Mucosa of descending colon (tissue), 3 donors: ENCODE measurements at regions not wholly inside any gene's neighbourhood (a gene's known extent, or its start where the extent isn't known, plus 50 kb on each side); places are given as distances from the start of the nearest gene placed in this dataset.

ENCODE experiments used
- ATAC-seq: fragments of 200-7000 bp; cut with Tn5 transposase; one replicate; pipeline ENCODE4 v1.9.1; 2020; ENCODE audit warnings: mild to moderate bottlenecking, moderate library complexity
- DNase-seq, 3 donors: peaks; one replicate each; pipeline ENCODE4 v3.0.0-alpha.2; 2020
- H3K36me3 ChIP-seq: fragments of 200-600 bp; one replicate; pipeline ENCODE4 v1.8.0; 2021; ENCODE audit warnings: low read depth, mild to moderate bottlenecking
- H3K4me1 ChIP-seq: fragments of 200-600 bp; one replicate; pipeline ENCODE4 v1.8.0; 2021; ENCODE audit warnings: low read depth, mild to moderate bottlenecking
- H3K4me3 ChIP-seq: fragments of 200-600 bp; one replicate; pipeline ENCODE4 v1.8.0; 2021; ENCODE audit warnings: mild to moderate bottlenecking
- H3K9me3 ChIP-seq: fragments of 200-600 bp; one replicate; pipeline ENCODE4 v1.8.0; 2021; ENCODE audit warnings: mild to moderate bottlenecking
- CTCF ChIP-seq: fragments of 200-600 bp; IDR thresholded peaks from one replicate; pipeline ENCODE4 v1.8.0; 2022; ENCODE audit warnings: antibody characterized with exemption, mild to moderate bottlenecking
- intact Hi-C, 2 donors: fragments of 100-400 bp; cut with DNase I in 1 of 2; cut with micrococcal nuclease in 1 of 2; formaldehyde crosslinking; loops; one replicate each; pipeline versions ENCODE4 v1.11.0 to v1.11.1; 2022; cut with DNase I, micrococcal nuclease
- donor health status: DM: no; HTN: no; CAD: no; lungs with moderate emphysema.
- donor health status: DM: no; HTN: no; CAD: no.
- donor health status: DM: no; HTN: yes; CAD: no.

GRCh38 chr10:6312636-6313035, 109.9 kb downstream of the PFKFB3 start:
- peaks cover 5% of the 10 kb centered on the region for H3K4me1 ChIP-seq
- H3K9me3 ChIP-seq = no peaks in the 10 kb centered on the region
- intact Hi-C loops = no loop called here
- H3K4me3 ChIP-seq = no peak overlapping the region
- TF ChIP-seq CTCF = no peak
- DNase-seq (no peak), ATAC-seq (no peak)
- no peaks in the 10 kb centered on the region for H3K36me3 ChIP-seq

GRCh38 chr10:6313111-6313895, 110.6 kb downstream of the PFKFB3 start:
- ATAC-seq (no peak), DNase-seq (no peak)
- H3K4me1 ChIP-seq = peaks cover 5% of the 10 kb centered on the region
- H3K9me3 ChIP-seq = no peaks in the 10 kb centered on the region
- no peak for TF ChIP-seq CTCF
- H3K36me3 ChIP-seq = no peaks in the 10 kb centered on the region
- H3K4me3 ChIP-seq = no peak overlapping the region
- intact Hi-C loops = no loop called here

- DNase-seq = peak in 2 of 3 donors; percentile 35 to 41
- peaks cover 5% of the 10 kb centered on the region for H3K4me1 ChIP-seq
- H3K9me3 ChIP-seq = no peaks in the 10 kb centered on the region
- H3K4me3 ChIP-seq = no peak overlapping the region
- intact Hi-C loops = no loop called here
- ATAC-seq = peak; percentile 94
- H3K36me3 ChIP-seq = no peaks in the 10 kb centered on the region
- TF ChIP-seq CTCF = no peak
Measured at GRCh38 chr10:6314620-6315205, 112.0 kb downstream of the PFKFB3 start.

GRCh38 chr10:6319119-6319518, 116.4 kb downstream of the PFKFB3 start:
- ATAC-seq (no peak), DNase-seq (no peak)
- peaks cover 5% of the 10 kb centered on the region for H3K4me1 ChIP-seq
- intact Hi-C loops = no loop called here
- TF ChIP-seq CTCF = no peak
- H3K4me3 ChIP-seq = no peak overlapping the region
- no peaks in the 10 kb centered on the region for H3K36me3 ChIP-seq
- H3K9me3 ChIP-seq = no peaks in the 10 kb centered on the region

GRCh38 chr10:6320320-6321010, 117.7 kb downstream of the PFKFB3 start:
- DNase-seq = no peak
- Histone ChIP-seq H3K36me3 (no peaks in the 10 kb centered on the region), H3K9me3 (no peaks in the 10 kb centered on the region), H3K4me3 (no peak overlapping the region), H3K4me1 (no peaks in the 10 kb centered on the region)
- intact Hi-C loops = no loop called here
- no peak for TF ChIP-seq CTCF
- peak; percentile 38 for ATAC-seq
